ENCODE measurements at regions not wholly inside any gene's neighbourhood (a gene's known extent, or its start where the extent isn't known, plus 50 kb on each side); places are given as distances from the start of the nearest gene placed in this dataset.

- H3K4me3 ChIP-seq, result no peak overlapping the region
- H3K27ac ChIP-seq, result no peak overlapping the region
- DNase-seq, result no peak
- no peaks in the 10 kb centered on the region for H3K27me3 ChIP-seq
- intact Hi-C loops (cut with DNase I; ENCODE audit: low total_unique reads), result no loop called here
- no peaks in the 10 kb centered on the region for H3K9me3 ChIP-seq
- no peaks in the 10 kb centered on the region for H3K4me1 ChIP-seq
- no peaks in the 10 kb centered on the region for H3K36me3 ChIP-seq
- TF ChIP-seq CTCF (IDR thresholded peaks at IDR 0.05) (no peak), POLR2A (IDR thresholded peaks at IDR 0.05) (no peak)
Measured at GRCh38 chr7:55314967-55315366, 50.2 kb upstream of the LANCL2 start.
